BLaER1 (cell line): ENCODE measurements at regions not wholly inside any gene's neighbourhood (a gene's known extent, or its start where the extent isn't known, plus 50 kb on each side); places are given as distances from the start of the nearest gene placed in this dataset.
"Not testable (repeated sequence)": the region's sequence is repeated elsewhere in the genome, so short reads cannot be mapped to it uniquely, and the experiment has no call there.

Experiments
- H3K27ac ChIP-seq: shearing (Covaris generic); formaldehyde crosslinking; 2 replicates; pipeline ENCODE4 v1.8.1; 2022
- H3K27me3 ChIP-seq: shearing (Covaris generic); formaldehyde crosslinking; 2 replicates; pipeline ENCODE4 v1.8.1; 2022
- H3K36me3 ChIP-seq: shearing (Covaris generic); formaldehyde crosslinking; 2 replicates; pipeline ENCODE4 v1.8.1; 2022
- H3K4me1 ChIP-seq: shearing (Covaris generic); formaldehyde crosslinking; 2 replicates; pipeline ENCODE4 v1.8.1; 2022
- H3K4me2 ChIP-seq: shearing (Covaris generic); formaldehyde crosslinking; 2 replicates; pipeline ENCODE4 v1.8.1; 2022
- H3K4me3 ChIP-seq: shearing (Covaris generic); formaldehyde crosslinking; 2 replicates; pipeline ENCODE4 v1.8.1; 2022
- H3K9ac ChIP-seq: shearing (Covaris generic); formaldehyde crosslinking; 2 replicates; pipeline ENCODE4 v1.8.1; 2022
- H3K9me3 ChIP-seq: shearing (Covaris generic); formaldehyde crosslinking; 2 replicates; pipeline ENCODE4 v1.8.1; 2022
- H4K20me1 ChIP-seq: shearing (Covaris generic); formaldehyde crosslinking; 2 replicates; pipeline ENCODE4 v1.8.1; 2022
- Cebpa-rat ChIP-seq: shearing (Covaris generic); IDR thresholded peaks from 2 replicates; pipeline ENCODE4 v1.8.1; 2022

DNA sequence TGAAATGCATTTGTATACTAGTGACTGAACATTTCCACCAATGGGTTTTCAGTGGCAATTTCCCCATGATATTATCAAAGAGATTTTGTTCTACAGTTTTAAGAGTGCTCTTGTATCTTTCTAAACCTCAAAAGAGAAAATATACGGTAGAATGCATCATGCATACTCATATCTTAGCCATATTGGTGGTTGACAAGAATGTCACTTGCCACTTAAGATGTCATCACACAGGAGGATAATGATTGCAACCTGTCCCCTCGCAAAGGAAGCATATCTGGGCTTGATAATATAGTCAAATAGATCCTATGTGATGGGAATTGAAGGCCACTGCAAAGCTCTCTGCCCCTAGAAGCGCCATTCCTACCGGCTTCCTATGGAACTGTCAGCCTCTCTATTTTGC lies 79.3 kb upstream of the ARMC3 start:
- no peaks in the 10 kb centered on the region for H4K20me1 ChIP-seq
- peaks cover 14% of the 10 kb centered on the region for H3K4me1 ChIP-seq
- no peak overlapping the region for H3K9ac ChIP-seq
- no peaks in the 10 kb centered on the region for H3K27me3 ChIP-seq
- no peaks in the 10 kb centered on the region for H3K9me3 ChIP-seq
- H3K4me2 ChIP-seq = no peak overlapping the region
- no peak overlapping the region for H3K4me3 ChIP-seq
- H3K36me3 ChIP-seq = no peaks in the 10 kb centered on the region
- no peak for TF ChIP-seq Cebpa-rat
- H3K27ac ChIP-seq = no peak overlapping the region

DNA sequence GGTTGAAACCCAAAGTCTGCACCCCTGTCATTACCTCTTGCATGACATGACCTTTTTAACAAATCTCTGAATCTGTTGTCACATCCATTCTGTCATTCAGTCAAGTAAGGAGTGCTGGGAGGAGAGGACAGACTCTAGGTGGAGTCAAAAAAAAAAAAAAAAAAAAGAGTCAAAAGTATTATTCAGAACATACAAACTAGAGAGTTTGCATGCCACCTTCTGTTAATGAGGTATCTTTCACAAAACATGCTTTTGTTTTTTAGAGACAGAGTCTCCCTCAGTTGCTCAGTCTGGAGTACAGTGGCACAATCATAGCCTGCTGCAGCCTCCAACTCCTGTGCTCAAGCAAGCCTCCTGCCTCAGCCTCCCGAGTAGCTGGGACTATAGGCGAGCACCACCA lies 81.6 kb upstream of the ARMC3 start:
- Histone ChIP-seq H4K20me1 (no peaks in the 10 kb centered on the region), H3K4me2 (no peak overlapping the region)

GRCh38 chr10:22839639-22840038 lies 88.2 kb upstream of the ARMC3 start:
- no peaks in the 10 kb centered on the region for H3K4me1 ChIP-seq
- H3K9ac ChIP-seq = no peak overlapping the region
- H3K36me3 ChIP-seq = no peaks in the 10 kb centered on the region
- H3K4me2 ChIP-seq = no peak overlapping the region
- no peak overlapping the region for H3K4me3 ChIP-seq
- no peaks in the 10 kb centered on the region for H3K27me3 ChIP-seq
- no peak overlapping the region for H3K27ac ChIP-seq
- no peaks in the 10 kb centered on the region for H4K20me1 ChIP-seq
- no peak for TF ChIP-seq Cebpa-rat
- no peaks in the 10 kb centered on the region for H3K9me3 ChIP-seq

More for the DNA sequence above, 81.6 kb upstream of the ARMC3 start:
- Histone ChIP-seq H3K9me3 (no peaks in the 10 kb centered on the region), H3K4me3 (no peak overlapping the region), H3K9ac (no peak overlapping the region), H3K4me1 (0 out of 2 replicates have a peak, but pooled peaks cover 7% of the 10 kb centered on the region), H3K27ac (no peak overlapping the region), H3K27me3 (no peaks in the 10 kb centered on the region), H3K36me3 (no peaks in the 10 kb centered on the region)
- TF ChIP-seq Cebpa-rat = no peak

DNA sequence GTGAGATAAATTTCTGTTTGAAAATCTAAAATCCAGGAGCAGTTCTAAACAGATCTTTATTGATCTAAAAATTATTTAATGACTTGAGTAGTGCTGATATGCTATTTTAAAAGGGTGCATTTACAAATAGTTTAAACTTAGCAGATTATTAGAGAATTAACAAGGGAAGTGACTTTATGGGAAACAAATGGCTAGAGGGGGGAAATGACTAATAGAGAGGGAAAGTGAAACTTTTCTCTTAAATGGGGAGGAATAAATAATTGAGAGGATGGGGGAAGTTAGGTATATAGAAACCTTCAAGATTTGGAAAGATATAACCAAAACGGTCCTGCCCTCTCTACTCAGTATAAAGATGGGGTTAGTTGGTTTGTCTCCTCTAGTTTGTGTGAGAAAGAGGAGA lies 90.1 kb upstream of the ARMC3 start:
- TF ChIP-seq Cebpa-rat = no peak
- H3K27ac ChIP-seq = no peak overlapping the region
- no peaks in the 10 kb centered on the region for H3K9me3 ChIP-seq
- no peaks in the 10 kb centered on the region for H3K4me1 ChIP-seq
- H3K4me2 ChIP-seq = no peak overlapping the region
- H3K4me3 ChIP-seq = no peak overlapping the region
- H3K9ac ChIP-seq = no peak overlapping the region
- no peaks in the 10 kb centered on the region for H3K36me3 ChIP-seq
- no peaks in the 10 kb centered on the region for H3K27me3 ChIP-seq
- no peaks in the 10 kb centered on the region for H4K20me1 ChIP-seq

DNA sequence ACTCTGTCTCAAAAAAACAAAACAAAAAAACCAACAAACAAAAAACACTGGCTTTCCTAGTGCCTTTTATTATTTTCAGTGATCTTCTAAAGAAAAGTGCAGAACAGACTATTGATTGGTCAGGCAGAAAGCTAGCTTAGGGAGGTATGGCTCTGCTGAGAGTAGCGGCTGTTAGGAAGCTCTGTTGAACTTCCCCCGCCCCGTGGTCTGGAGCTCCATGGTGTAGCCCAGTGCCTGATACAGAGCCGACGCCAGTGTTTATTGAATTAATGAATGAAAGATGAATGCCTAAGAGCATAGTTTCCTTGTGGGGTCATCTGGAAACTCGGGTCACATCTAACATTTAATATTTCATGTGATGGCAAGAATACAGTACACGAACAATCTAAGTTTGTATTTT lies 90.5 kb upstream of the ARMC3 start:
- Histone ChIP-seq H3K27me3 (no peaks in the 10 kb centered on the region), H3K9me3 (no peaks in the 10 kb centered on the region), H3K9ac (no peak overlapping the region), H3K4me1 (no peaks in the 10 kb centered on the region), H3K27ac (no peak overlapping the region), H4K20me1 (no peaks in the 10 kb centered on the region), H3K4me3 (no peak overlapping the region), H3K4me2 (no peak overlapping the region), H3K36me3 (no peaks in the 10 kb centered on the region)
- no peak for TF ChIP-seq Cebpa-rat

GRCh38 chr10:22834471-22834870 lies 93.4 kb upstream of the ARMC3 start:
- Histone ChIP-seq H3K4me1 (no peaks in the 10 kb centered on the region), H3K36me3 (no peaks in the 10 kb centered on the region), H3K27ac (no peak overlapping the region), H4K20me1 (no peaks in the 10 kb centered on the region), H3K27me3 (no peaks in the 10 kb centered on the region), H3K9me3 (peaks cover 14% of the 10 kb centered on the region; the same call in 1 of the 2 replicates), H3K4me2 (no peak overlapping the region), H3K4me3 (no peak overlapping the region), H3K9ac (no peak overlapping the region)
- no peak for TF ChIP-seq Cebpa-rat

- no peaks in the 10 kb centered on the region for H4K20me1 ChIP-seq
- H3K4me2 ChIP-seq = no peak overlapping the region
- no peaks in the 10 kb centered on the region for H3K27me3 ChIP-seq
- peaks cover 14% of the 10 kb centered on the region; the same call in 1 of the 2 replicates for H3K9me3 ChIP-seq
- H3K36me3 ChIP-seq = no peaks in the 10 kb centered on the region
- H3K4me1 ChIP-seq = no peaks in the 10 kb centered on the region
- no peak overlapping the region for H3K27ac ChIP-seq
- no peak for TF ChIP-seq Cebpa-rat
- no peak overlapping the region for H3K4me3 ChIP-seq
- H3K9ac ChIP-seq = no peak overlapping the region
Measured at GRCh38 chr10:22833781-22834180, 94.1 kb upstream of the ARMC3 start.

DNA sequence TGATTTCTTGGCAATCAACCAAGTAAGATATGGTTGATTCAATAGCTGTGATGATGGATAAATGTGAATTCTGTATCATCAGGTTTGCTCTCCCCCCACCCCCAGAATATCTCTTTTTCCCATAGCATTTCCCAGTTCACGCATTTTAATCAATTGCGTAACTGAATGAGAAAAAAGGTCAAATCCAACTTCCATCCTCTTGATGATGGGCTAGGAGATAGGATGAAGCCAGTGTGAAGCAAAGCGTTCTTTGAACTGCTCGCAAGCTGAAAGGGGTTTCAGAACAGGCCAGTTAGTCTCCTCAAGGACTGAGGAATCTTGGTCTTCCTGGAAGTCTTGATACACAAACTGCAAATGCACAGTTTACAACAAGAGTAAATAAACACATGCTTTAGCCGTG lies 94.5 kb upstream of the ARMC3 start:
- H3K9ac ChIP-seq = no peak overlapping the region

GRCh38 chr10:22832851-22833250 lies 95.0 kb upstream of the ARMC3 start:
- no peak for TF ChIP-seq Cebpa-rat
- no peaks in the 10 kb centered on the region for H3K27me3 ChIP-seq
- H3K4me2 ChIP-seq = no peak overlapping the region

More for the DNA sequence above, 94.5 kb upstream of the ARMC3 start:
- Histone ChIP-seq H3K4me2 (no peak overlapping the region), H3K4me1 (no peaks in the 10 kb centered on the region), H3K27me3 (no peaks in the 10 kb centered on the region), H3K27ac (no peak overlapping the region), H3K4me3 (no peak overlapping the region), H4K20me1 (no peaks in the 10 kb centered on the region), H3K9me3 (peaks cover 14% of the 10 kb centered on the region; the same call in 1 of the 2 replicates), H3K36me3 (no peaks in the 10 kb centered on the region)
- no peak for TF ChIP-seq Cebpa-rat

GRCh38 chr10:22832066-22832602 lies 95.7 kb upstream of the ARMC3 start:
- Histone ChIP-seq H3K27me3 (no peaks in the 10 kb centered on the region), H3K36me3 (no peaks in the 10 kb centered on the region), H3K4me2 (no peak overlapping the region), H3K9me3 (peaks cover 14% of the 10 kb centered on the region; the same call in 1 of the 2 replicates), H3K4me1 (no peaks in the 10 kb centered on the region), H3K9ac (no peak overlapping the region), H3K4me3 (no peak overlapping the region), H3K27ac (no peak overlapping the region), H4K20me1 (no peaks in the 10 kb centered on the region)
- no peak for TF ChIP-seq Cebpa-rat

More at GRCh38 chr10:22832851-22833250, 95.0 kb upstream of the ARMC3 start:
- Histone ChIP-seq H3K4me3 (no peak overlapping the region), H3K9ac (no peak overlapping the region), H4K20me1 (no peaks in the 10 kb centered on the region), H3K36me3 (no peaks in the 10 kb centered on the region), H3K9me3 (peaks cover 14% of the 10 kb centered on the region; the same call in 1 of the 2 replicates), H3K4me1 (no peaks in the 10 kb centered on the region), H3K27ac (no peak overlapping the region)

DNA sequence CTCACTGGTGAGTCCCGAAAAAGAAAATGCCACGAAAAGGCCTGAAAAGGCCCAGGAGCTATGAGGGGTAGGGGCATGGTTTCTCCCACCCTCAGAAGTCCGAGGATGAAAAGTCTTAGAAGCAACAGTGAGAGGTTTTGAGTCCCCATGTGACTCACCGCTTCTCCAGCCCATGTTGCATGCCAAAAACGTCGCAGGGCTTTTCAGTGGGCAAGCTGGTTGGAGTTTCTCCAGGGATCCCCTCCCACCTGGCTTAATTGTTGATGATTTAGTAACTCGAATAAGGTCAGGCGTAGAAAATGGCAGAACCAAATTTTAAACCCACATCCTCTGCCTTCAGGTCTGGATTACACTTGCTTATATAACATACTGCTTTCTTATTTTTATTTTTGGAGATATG lies 96.3 kb upstream of the ARMC3 start:
- H3K4me1 ChIP-seq = no peaks in the 10 kb centered on the region
- no peak overlapping the region for H3K9ac ChIP-seq
- no peaks in the 10 kb centered on the region for H4K20me1 ChIP-seq
- H3K9me3 ChIP-seq = peaks cover 14% of the 10 kb centered on the region; the same call in 1 of the 2 replicates
- H3K27ac ChIP-seq = no peak overlapping the region
- no peak for TF ChIP-seq Cebpa-rat
- no peaks in the 10 kb centered on the region for H3K27me3 ChIP-seq
- H3K4me2 ChIP-seq = no peak overlapping the region
- H3K36me3 ChIP-seq = no peaks in the 10 kb centered on the region
- H3K4me3 ChIP-seq = no peak overlapping the region

DNA sequence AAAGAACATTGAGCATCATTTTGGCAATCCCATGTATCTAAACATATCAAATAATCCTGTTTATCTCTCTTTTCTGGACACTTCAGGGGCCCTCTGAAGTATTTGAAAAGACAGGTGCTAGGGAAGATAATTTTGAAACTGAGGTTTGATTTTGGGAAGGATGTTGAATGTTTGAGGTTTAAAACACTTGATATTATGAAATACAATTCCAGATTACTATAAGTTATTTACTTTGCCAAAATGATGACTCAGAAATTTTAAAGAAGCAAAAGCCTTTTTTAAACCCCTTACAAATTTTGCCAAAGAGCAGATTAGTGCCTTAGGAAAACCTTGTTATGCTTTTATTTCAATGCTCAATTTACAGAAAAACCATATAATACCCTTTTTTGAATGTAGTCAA lies 99.1 kb upstream of the ARMC3 start:
- not testable (repeated sequence) for H3K9ac ChIP-seq, H3K4me3 ChIP-seq, H3K27me3 ChIP-seq, H4K20me1 ChIP-seq, H3K4me1 ChIP-seq, H3K4me2 ChIP-seq, H3K27ac ChIP-seq, H3K36me3 ChIP-seq
- peaks cover 14% of the 10 kb centered on the region; the same call in 1 of the 2 replicates for H3K9me3 ChIP-seq
